Left ventricle myocardium inferior (tissue), 1 donor: ENCODE measurements at regions not wholly inside any gene's neighbourhood (a gene's known extent, or its start where the extent isn't known, plus 50 kb on each side); places are given as distances from the start of the nearest gene placed in this dataset.

Experiments used
- DNase-seq: peaks from one replicate; pipeline ENCODE4 v3.0.0-alpha.2; 2020
- H3K27ac ChIP-seq: fragments of 200-600 bp; replicated peaks from 2 replicates; pipeline ENCODE4 v1.8.0; 2021
- H3K27me3 ChIP-seq: fragments of 200-600 bp; 2 replicates; pipeline ENCODE4 v1.8.0; 2021; ENCODE audit warnings: low read depth
- H3K36me3 ChIP-seq: fragments of 200-600 bp; 2 replicates; pipeline ENCODE4 v1.8.0; 2021
- H3K4me1 ChIP-seq: fragments of 200-600 bp; 2 replicates; pipeline ENCODE4 v1.8.0; 2021
- H3K4me3 ChIP-seq: fragments of 200-600 bp; 2 replicates; pipeline ENCODE4 v1.8.0; 2021; ENCODE audit warnings: mild to moderate bottlenecking, moderate library complexity
- H3K9me3 ChIP-seq: fragments of 200-600 bp; replicated peaks from 2 replicates; pipeline ENCODE4 v1.8.0; 2021
- intact Hi-C: fragments of 100-400 bp; cut with micrococcal nuclease; formaldehyde crosslinking; loops from one replicate; pipeline ENCODE4 v1.11.0; 2022
- TF ChIP-seq, protein P1 (sequence below): fragments of 200-600 bp; IDR thresholded peaks from 2 replicates; pipeline ENCODE4 v1.8.0; 2021; ENCODE audit warnings: antibody characterized with exemption, mild to moderate bottlenecking, borderline replicate concordance
- donor health status: DM: no; HTN: yes; CAD: no; lungs with severe emphysema.

DNA sequence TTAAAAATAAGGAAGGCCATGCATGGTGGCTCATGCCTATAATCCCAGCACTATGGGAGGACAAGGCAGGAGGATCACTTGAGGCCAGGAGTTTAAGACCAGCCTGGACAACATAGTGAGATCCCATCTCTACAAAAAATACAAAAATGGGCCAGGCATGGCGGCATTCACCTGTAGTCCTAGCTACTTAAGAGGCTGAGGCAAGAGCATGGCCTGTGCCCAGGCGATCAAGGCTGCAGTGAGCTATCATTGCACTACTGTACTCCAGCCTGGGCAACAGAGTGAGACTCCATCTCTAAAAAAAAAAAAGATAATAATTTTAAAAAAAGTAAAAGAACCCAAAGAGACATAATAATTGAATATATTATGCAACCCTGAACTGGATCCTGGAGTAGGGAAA lies 83.6 kb upstream of the ZNF423 start:
- Histone ChIP-seq H3K27me3 (peaks cover 35% of the 10 kb centered on the region), H3K4me1 (no peaks in the 10 kb centered on the region), H3K27ac (no peak overlapping the region), H3K36me3 (no peaks in the 10 kb centered on the region), H3K4me3 (no peak overlapping the region), H3K9me3 (no peaks in the 10 kb centered on the region)
- intact Hi-C loops, result no loop called here
- no peak for DNase-seq
- TF ChIP-seq, protein P1, sequence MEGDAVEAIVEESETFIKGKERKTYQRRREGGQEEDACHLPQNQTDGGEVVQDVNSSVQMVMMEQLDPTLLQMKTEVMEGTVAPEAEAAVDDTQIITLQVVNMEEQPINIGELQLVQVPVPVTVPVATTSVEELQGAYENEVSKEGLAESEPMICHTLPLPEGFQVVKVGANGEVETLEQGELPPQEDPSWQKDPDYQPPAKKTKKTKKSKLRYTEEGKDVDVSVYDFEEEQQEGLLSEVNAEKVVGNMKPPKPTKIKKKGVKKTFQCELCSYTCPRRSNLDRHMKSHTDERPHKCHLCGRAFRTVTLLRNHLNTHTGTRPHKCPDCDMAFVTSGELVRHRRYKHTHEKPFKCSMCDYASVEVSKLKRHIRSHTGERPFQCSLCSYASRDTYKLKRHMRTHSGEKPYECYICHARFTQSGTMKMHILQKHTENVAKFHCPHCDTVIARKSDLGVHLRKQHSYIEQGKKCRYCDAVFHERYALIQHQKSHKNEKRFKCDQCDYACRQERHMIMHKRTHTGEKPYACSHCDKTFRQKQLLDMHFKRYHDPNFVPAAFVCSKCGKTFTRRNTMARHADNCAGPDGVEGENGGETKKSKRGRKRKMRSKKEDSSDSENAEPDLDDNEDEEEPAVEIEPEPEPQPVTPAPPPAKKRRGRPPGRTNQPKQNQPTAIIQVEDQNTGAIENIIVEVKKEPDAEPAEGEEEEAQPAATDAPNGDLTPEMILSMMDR, result no peak

DNA sequence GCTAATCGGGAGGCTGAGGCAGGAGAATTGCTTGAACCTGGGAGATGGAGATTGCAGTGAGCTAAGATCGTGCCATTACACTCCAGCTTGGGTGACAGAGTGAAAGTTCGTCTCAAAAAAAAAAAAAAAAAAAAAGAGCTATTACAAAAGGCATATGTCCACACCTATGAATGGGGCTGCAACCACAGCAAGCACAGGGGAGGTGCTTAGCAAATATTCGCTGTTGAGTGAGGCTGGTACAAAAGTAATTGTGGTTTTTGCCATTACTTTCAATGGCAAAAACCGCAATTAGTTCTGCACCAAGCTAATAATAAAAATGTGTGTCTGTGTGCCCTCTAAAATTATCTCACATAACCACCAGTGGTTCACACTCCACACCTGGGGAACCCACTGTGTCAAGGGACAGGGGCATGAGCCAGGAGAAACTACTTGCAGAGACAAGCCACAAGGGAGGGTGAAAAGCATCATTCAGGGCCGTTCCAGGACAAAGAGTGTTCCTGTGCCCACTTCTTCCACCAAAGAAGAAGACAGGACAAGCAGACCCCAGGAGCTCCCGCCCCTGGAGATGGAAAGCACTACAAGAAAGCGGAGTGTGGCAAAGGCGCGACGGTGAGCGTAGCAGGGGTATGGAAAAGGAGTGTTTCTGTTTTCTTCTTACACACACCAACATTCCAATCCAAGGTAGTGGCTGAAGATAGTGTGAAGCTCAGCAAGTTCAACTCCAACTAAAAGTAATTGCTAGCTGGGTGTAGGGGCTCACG lies 84.4 kb upstream of the CNEP1R1 start:
- Histone ChIP-seq H3K4me1 (no peaks in the 10 kb centered on the region), H3K36me3 (no peaks in the 10 kb centered on the region), H3K27me3 (peaks cover 31% of the 10 kb centered on the region), H3K9me3 (no peaks in the 10 kb centered on the region), H3K27ac (no peak overlapping the region), H3K4me3 (no peak overlapping the region)
- DNase-seq, result no peak
- TF ChIP-seq, protein P1, result no peak
- intact Hi-C loops, result no loop called here

DNA sequence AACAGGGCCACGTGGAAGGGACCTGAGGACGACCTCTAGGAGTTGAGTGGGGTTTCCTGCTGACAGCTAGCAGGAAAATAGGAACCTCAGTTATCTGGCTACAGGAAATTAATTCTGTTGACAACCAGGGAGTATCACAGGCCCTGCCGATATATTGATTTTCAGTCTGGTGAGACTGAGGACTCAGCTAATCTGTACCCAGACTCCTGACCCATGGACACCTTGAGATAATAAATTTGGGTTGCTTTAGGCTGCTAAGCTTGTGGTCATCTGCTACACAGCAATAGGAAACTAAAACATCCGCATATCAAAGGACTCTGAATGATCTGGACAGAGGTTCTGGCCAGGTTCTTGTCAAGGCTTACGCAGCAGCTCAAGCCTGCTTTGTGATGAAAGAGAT lies 80.8 kb upstream of the CNEP1R1 start:
- no peak overlapping the region for H3K27ac ChIP-seq
- no peak for DNase-seq

DNA sequence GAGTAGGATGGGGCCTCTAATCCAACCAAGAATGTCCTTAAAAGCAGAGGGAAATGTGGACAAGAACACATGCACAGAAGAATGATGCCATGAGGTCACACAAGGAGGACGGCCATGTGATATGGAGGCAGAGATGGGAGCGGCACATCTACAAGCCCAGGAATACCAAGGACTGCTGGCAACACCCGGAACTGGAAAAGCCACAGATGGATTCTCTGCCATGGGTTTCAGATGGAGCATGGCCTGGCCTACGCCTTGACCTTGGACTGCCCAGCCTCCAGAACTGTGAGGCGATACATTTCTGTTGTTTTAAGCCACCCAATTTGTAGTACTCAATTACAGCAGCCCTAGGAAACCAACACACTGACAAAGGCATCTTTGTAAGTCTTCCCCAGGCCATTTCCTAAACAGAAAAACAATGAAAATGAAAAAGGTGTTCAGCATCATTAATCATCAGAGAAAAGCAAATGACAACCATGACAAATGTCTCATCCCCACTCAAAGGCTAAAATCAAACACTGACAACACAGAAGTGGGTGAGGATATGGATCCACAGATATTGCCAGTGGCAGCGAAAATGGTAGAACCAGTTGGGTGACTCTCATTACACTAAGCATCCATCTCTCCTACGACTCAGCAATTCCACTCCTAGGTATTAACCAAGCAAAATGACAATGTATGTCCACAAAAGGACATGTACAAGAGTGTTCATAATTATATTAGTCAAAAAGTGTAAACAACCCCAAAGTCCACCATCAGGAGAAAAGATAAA lies 76.9 kb upstream of the CNEP1R1 start:
- Histone ChIP-seq H3K4me3 (no peak overlapping the region), H3K4me1 (no peaks in the 10 kb centered on the region), H3K9me3 (no peaks in the 10 kb centered on the region), H3K27ac (no peak overlapping the region), H3K36me3 (no peaks in the 10 kb centered on the region), H3K27me3 (peaks cover 25% of the 10 kb centered on the region)
- intact Hi-C loops, result no loop called here
- TF ChIP-seq, protein P1, result no peak
- no peak for DNase-seq

More for the DNA sequence above, 80.8 kb upstream of the CNEP1R1 start:
- H3K9me3 ChIP-seq, result no peaks in the 10 kb centered on the region
- intact Hi-C loops, result no loop called here
- no peaks in the 10 kb centered on the region for H3K4me1 ChIP-seq
- H3K36me3 ChIP-seq, result no peaks in the 10 kb centered on the region
- peaks cover 40% of the 10 kb centered on the region for H3K27me3 ChIP-seq
- H3K4me3 ChIP-seq, result no peak overlapping the region
- TF ChIP-seq, protein P1, result no peak

DNA sequence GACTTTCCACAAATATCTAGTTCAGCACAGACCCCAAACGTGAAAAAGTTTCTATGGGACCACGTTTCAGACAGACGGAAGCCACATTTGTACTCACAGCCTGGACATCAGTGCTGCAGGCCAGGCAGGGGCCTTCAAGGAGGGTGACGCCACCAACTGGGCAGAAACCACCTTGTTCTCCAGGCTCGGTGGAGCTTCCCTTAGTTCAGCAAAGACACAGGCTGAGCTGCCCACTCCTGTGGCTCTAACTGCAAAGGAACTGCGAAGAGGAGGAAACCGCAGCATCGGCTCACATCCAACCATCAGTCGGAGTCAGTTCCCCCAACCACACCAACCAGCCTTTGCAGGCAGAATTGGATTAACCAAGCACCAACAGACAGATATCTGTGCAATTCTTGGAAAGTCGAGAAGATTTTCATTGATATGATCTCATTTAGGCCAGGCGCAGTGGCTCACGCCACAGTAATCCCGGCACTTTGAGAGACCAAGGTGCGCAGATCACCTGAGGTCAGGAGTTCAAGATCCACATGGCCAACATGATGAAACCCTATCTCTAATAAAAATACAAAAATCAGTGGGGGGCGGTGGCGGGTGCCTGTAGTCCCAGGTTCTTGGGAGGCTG lies 73.3 kb upstream of the CNEP1R1 start:
- intact Hi-C loops, result no loop called here
- DNase-seq, result no peak
- no peak overlapping the region for H3K27ac ChIP-seq
- no peak overlapping the region for H3K4me3 ChIP-seq
- H3K4me1 ChIP-seq, result no peaks in the 10 kb centered on the region
- H3K27me3 ChIP-seq, result peaks cover 22% of the 10 kb centered on the region
- TF ChIP-seq, protein P1, result no peak
- no peaks in the 10 kb centered on the region for H3K36me3 ChIP-seq
- H3K9me3 ChIP-seq, result no peaks in the 10 kb centered on the region
